ENCODE measurements at regions not wholly inside any gene's neighbourhood (a gene's known extent, or its start where the extent isn't known, plus 50 kb on each side); places are given as distances from the start of the nearest gene placed in this dataset.
"Not testable (repeated sequence)": the region's sequence is repeated elsewhere in the genome, so short reads cannot be mapped to it uniquely, and the experiment has no call there.

GRCh38 chr4:181063212-181063611 lies 1180.0 kb upstream of the TENM3 start:
- no peak for DNase-seq
- Histone ChIP-seq H3K27me3 (no peaks in the 10 kb centered on the region), H3K36me3 (no peaks in the 10 kb centered on the region), H3K4me3 (no peak overlapping the region), H3K9me3 (no peaks in the 10 kb centered on the region)

DNA sequence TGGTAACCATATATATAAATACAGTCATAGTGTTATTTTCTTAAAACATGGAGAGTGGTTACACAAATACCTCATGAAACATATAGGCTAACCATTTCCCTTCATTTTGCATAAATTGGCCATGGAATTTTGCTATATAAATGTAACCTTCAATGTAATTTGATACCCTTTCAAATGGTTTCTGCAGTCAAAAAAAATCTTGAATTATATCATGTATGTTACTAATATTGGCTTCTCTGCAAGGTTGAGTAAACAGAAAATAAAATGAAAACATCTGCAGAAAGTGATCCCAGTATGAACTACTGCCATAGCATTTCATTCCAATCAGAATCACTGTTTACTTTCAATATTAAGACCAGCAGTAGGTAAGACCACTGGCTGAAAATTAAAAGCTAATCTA lies 1165.9 kb upstream of the TENM3 start:
- no peak for DNase-seq
- H3K36me3 ChIP-seq, result no peaks in the 10 kb centered on the region
- no peak overlapping the region for H3K4me3 ChIP-seq
- H3K9me3 ChIP-seq, result no peaks in the 10 kb centered on the region
- no peaks in the 10 kb centered on the region for H3K27me3 ChIP-seq

- Histone ChIP-seq H3K9me3 (no peaks in the 10 kb centered on the region), H3K27me3 (no peaks in the 10 kb centered on the region), H3K36me3 (no peaks in the 10 kb centered on the region), H3K4me3 (no peak overlapping the region)
- no peak for DNase-seq
These were observed 1165.0 kb upstream of the TENM3 start for GRCh38 chr4:181078196-181078595.

DNA sequence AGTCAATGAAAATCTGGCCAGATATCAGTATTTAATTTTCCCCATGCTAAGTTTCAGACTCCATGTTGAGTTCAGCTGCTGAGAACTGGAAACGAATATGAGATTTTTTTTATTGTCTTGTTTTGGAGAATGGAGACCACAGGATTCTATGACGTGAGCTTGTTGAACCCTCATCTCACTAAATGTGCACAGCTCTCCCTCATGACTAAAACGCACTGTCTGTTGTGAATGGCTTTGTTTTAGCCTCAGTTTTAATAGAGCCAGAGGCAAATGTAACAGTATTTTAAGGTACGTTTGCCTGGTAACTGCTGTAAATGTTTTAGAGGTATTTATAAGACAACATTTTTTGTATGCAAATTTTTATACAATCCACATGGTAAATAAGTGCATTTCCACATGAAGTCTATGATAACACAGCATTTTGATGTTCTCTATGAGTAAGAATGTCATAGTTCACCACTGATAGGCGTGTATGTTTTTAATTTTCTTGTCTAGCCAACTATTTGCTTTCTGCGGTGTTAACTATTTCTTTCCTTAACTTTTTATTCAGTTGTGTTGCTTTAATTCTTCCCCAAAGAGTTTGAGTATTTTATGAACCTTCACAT lies 1159.3 kb upstream of the TENM3 start:
- Histone ChIP-seq H3K27me3 (no peaks in the 10 kb centered on the region), H3K36me3 (no peaks in the 10 kb centered on the region), H3K4me3 (no peak overlapping the region), H3K9me3 (no peaks in the 10 kb centered on the region)
- no peak for DNase-seq

GRCh38 chr4:181085557-181085956 lies 1157.6 kb upstream of the TENM3 start:
- Histone ChIP-seq H3K4me3 (no peak overlapping the region), H3K9me3 (no peaks in the 10 kb centered on the region), H3K27me3 (no peaks in the 10 kb centered on the region), H3K36me3 (no peaks in the 10 kb centered on the region)
- DNase-seq, result no peak

DNA sequence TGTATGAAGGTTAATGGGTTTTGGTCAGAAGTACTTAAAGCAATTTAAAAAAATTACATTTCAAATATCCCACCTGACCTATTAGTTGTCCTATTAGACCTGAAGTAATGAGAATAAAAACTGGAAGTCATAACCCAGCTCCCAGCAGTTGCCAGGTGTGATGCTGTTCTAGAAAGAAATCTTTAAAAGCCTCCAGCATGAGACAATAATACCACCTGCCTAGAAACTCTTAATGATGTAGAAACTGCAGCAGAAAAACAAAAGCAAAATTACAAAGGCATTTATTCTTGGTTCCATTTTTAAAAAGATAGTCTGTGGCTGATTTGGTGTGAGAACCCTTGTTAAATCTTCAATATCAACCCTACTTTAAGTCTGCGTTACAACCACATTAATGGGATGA lies 1137.7 kb upstream of the TENM3 start:
- Histone ChIP-seq H3K27me3 (no peaks in the 10 kb centered on the region), H3K36me3 (no peaks in the 10 kb centered on the region), H3K4me3 (no peak overlapping the region), H3K9me3 (no peaks in the 10 kb centered on the region)
- no peak for DNase-seq

DNA sequence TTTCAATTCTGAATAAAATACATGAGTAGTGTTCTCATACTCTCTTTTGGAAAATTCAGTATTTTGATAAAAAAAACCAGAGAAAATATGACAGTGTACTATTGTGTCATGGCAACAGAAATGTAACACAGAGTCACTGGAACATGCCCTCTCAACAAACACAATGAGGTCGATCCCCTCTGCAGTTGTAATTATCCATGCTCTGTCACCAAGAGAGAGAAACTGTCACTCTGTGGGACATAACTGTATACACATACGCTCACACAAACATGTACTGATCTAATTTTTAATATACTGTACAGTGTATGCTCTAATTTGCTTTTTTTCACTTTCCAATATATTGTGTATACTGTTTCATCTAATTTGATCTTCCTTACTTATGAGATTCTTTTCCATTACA lies 1136.8 kb upstream of the TENM3 start:
- Histone ChIP-seq H3K4me3 (no peak overlapping the region), H3K27me3 (no peaks in the 10 kb centered on the region), H3K36me3 (no peaks in the 10 kb centered on the region), H3K9me3 (no peaks in the 10 kb centered on the region)
- DNase-seq, result no peak

GRCh38 chr4:181108237-181108636 lies 1135.0 kb upstream of the TENM3 start:
- no peaks in the 10 kb centered on the region for H3K36me3 ChIP-seq
- no peak for DNase-seq
- no peak overlapping the region for H3K4me3 ChIP-seq
- H3K27me3 ChIP-seq, result no peaks in the 10 kb centered on the region
- H3K9me3 ChIP-seq, result no peaks in the 10 kb centered on the region

- Histone ChIP-seq H3K9me3 (no peaks in the 10 kb centered on the region), H3K27me3 (no peaks in the 10 kb centered on the region), H3K4me3 (no peak overlapping the region), H3K36me3 (no peaks in the 10 kb centered on the region)
- no peak for DNase-seq
These were observed 1124.0 kb upstream of the TENM3 start for GRCh38 chr4:181119186-181119585.

GRCh38 chr4:181121733-181122132 lies 1121.5 kb upstream of the TENM3 start:
- Histone ChIP-seq H3K4me3 (no peak overlapping the region), H3K36me3 (no peaks in the 10 kb centered on the region), H3K27me3 (no peaks in the 10 kb centered on the region), H3K9me3 (no peaks in the 10 kb centered on the region)
- DNase-seq, result no peak

- DNase-seq, result no peak
- H3K9me3 ChIP-seq, result no peaks in the 10 kb centered on the region
- no peaks in the 10 kb centered on the region for H3K36me3 ChIP-seq
- H3K4me3 ChIP-seq, result no peak overlapping the region
- H3K27me3 ChIP-seq, result no peaks in the 10 kb centered on the region
These were observed 1116.0 kb upstream of the TENM3 start for GRCh38 chr4:181127171-181127570.

DNA sequence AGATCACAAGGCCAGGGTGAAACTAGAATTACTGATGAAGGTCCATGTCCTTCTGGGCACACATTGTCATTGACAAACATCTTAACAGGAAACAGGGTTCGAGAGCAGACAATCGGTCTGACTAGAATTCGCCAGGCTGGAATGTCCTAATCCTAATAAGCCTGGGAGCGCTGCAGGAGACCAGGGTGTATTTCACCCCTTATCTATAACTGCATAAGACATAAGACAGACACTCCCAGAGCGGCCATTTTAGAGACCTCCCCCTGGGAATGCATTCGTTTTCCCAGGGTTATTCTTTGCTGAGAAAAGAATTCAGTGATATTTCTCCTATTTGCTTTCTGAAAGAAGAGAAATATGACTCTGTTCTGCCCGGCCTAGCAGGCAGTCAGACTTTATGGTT lies 1112.9 kb upstream of the TENM3 start:
- H3K9me3 ChIP-seq, H3K4me3 ChIP-seq, H3K27me3 ChIP-seq, H3K36me3 ChIP-seq, DNase-seq: not testable (repeated sequence)

DNA sequence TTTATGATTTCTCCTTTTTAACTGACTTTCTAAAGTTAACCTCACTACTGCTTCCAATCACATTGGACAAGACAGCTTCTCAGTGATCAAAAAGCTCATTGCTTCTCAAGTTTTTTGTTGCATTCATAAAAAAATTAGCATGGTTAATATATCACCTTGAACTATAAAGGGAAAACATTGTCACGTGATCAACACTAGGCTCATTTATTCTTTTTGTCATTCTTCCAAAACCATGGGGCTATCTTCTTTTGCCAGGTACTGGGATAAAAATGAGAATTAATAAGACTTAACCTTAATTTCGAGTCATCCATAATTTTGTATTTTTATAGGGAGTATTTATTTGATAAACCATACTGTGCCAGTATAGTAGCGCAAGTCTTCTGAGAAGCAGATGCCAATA lies 1105.9 kb upstream of the TENM3 start:
- DNase-seq, result no peak
- Histone ChIP-seq H3K27me3 (no peaks in the 10 kb centered on the region), H3K4me3 (no peak overlapping the region), H3K9me3 (no peaks in the 10 kb centered on the region), H3K36me3 (no peaks in the 10 kb centered on the region)

GRCh38 chr4:181138116-181138515 lies 1105.1 kb upstream of the TENM3 start:
- Histone ChIP-seq H3K36me3 (no peaks in the 10 kb centered on the region), H3K9me3 (no peaks in the 10 kb centered on the region), H3K4me3 (no peak overlapping the region), H3K27me3 (no peaks in the 10 kb centered on the region)
- peak; percentile 15 for DNase-seq

GRCh38 chr4:181140037-181140603 lies 1103.1 kb upstream of the TENM3 start:
- Histone ChIP-seq H3K4me3 (no peak overlapping the region), H3K9me3 (no peaks in the 10 kb centered on the region), H3K36me3 (no peaks in the 10 kb centered on the region), H3K27me3 (no peaks in the 10 kb centered on the region)
- DNase-seq, result no peak

DNA sequence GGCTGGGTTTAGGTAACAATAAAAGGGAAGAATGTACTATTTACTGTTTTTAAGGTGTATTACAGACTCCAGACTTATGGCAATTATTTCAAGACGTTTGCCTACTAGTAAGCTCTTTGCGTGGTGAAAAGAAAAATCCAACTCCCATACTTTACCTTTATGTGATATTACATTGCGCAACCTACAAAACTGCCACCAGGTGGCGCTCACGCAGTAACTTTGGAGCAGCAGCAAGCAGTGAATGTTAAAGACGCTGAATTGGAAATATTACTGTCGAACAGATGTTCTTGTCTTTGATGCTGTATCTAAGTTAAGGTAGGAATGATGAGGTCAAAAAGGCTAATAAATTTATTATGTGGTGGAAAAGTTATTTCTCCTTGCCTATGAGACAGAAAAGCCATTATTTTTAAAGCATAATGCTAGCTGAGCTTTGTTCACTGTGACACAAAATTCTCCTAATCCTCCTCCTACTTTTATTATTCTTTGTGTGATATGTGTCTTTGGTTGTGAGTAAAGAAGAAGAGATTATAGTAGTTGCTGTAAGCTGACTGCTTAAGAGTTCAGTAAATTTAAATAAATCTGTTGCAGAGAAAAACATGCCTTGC lies 1099.8 kb upstream of the TENM3 start:
- H3K9me3 ChIP-seq, result no peaks in the 10 kb centered on the region
- no peaks in the 10 kb centered on the region for H3K36me3 ChIP-seq
- peak; percentile 31 for DNase-seq
- no peaks in the 10 kb centered on the region for H3K27me3 ChIP-seq
- H3K4me3 ChIP-seq, result no peak overlapping the region

GRCh38 chr4:181146051-181146450 lies 1097.2 kb upstream of the TENM3 start:
- Histone ChIP-seq H3K36me3 (no peaks in the 10 kb centered on the region), H3K9me3 (no peaks in the 10 kb centered on the region), H3K27me3 (no peaks in the 10 kb centered on the region), H3K4me3 (no peak overlapping the region)
- DNase-seq, result no peak

DNA sequence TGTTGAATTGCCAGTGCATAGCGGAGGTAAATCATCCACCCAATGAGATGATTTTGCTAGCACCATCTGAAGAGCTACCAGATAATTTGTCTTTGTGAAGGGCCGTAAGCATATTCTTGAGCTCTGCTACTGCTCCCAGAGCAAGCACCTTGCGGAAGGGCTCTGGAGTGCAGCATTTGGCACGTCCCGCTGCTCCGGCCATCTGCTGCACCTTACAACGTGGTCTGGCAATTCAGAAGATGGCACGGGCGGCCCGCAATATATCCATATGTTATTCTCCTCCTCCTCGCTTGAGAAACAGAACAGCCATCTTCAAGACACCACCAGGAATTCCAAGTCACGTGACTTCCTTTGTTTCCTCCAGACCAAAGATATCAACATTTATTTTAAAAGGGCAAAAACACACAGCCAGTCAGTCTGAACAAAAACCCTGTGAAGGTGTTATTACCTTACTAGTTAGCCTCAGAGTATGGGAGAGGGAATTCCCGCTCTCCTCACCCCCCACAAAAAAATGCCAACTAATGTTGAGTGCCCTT lies 1095.7 kb upstream of the TENM3 start:
- no peaks in the 10 kb centered on the region for H3K27me3 ChIP-seq
- no peak overlapping the region for H3K4me3 ChIP-seq
- no peaks in the 10 kb centered on the region for H3K9me3 ChIP-seq
- DNase-seq, result no peak
- H3K36me3 ChIP-seq, result no peaks in the 10 kb centered on the region

Data from MG63 (cell line).